ENCODE measurements at regions not wholly inside any gene's neighbourhood (a gene's known extent, or its start where the extent isn't known, plus 50 kb on each side); places are given as distances from the start of the nearest gene placed in this dataset.
A peak's percentile ranks its signal among the peaks of the same experiment; 100 is the strongest.

GRCh38 chr1:173107696-173108095, 57.0 kb upstream of the TNFSF18 start:
- no peaks in the 10 kb centered on the region for H3K27me3 ChIP-seq (ENCODE audit: insufficient read depth, low read length, poor library complexity)
- no peak overlapping the region for H2BK15ac ChIP-seq (replicated peaks; ENCODE audit: low read depth)
- no peak for DNase-seq
- no peaks in the 10 kb centered on the region for H3K4me1 ChIP-seq (ENCODE audit: control insufficient read depth, low read depth, low read length)
- no peak overlapping the region for H3K4me2 ChIP-seq (ENCODE audit: low read length)
- H3K36me3 ChIP-seq (ENCODE audit: control insufficient read depth, insufficient read depth, low read length) = no peaks in the 10 kb centered on the region
- no peak overlapping the region for H4K8ac ChIP-seq (ENCODE audit: low read depth, low read length)
- H3K4me3 ChIP-seq (ENCODE audit: low read length) = no peak overlapping the region
- no peaks in the 10 kb centered on the region for H3K79me2 ChIP-seq (ENCODE audit: control insufficient read depth, insufficient read depth, low read length)
- no peak overlapping the region for H2AK5ac ChIP-seq (ENCODE audit: low read length)
- no peak overlapping the region for H3K4ac ChIP-seq (ENCODE audit: low read depth, low read length)
- WGBS (ENCODE audit: extremely low coverage, insufficient coverage, low lambda C conversion rate) = no CpG with 5 or more reads among the region's 2 CpGs
- no peak overlapping the region for H4K5ac ChIP-seq (ENCODE audit: low read length)
- no peak overlapping the region for H3K9ac ChIP-seq (ENCODE audit: low read length)
- no peak overlapping the region for H3K23ac ChIP-seq (ENCODE audit: low read length)
- no peak overlapping the region for H2BK120ac ChIP-seq (ENCODE audit: low read depth, low read length)
- H2BK5ac ChIP-seq (ENCODE audit: low read length) = no peak overlapping the region
- no peak overlapping the region for H3K18ac ChIP-seq (ENCODE audit: low read length)
- no peak overlapping the region for H3K56ac ChIP-seq (ENCODE audit: low read length)
- H3K27ac ChIP-seq (ENCODE audit: low read depth, low read length) = no peak overlapping the region
- no peaks in the 10 kb centered on the region for H3K79me1 ChIP-seq (ENCODE audit: low read length)

- no peak overlapping the region for H4K8ac ChIP-seq (ENCODE audit: low read depth, low read length)
- WGBS (ENCODE audit: extremely low coverage, insufficient coverage, low lambda C conversion rate) = no CpG with 5 or more reads among the region's 2 CpGs
- no peak overlapping the region for H3K4me2 ChIP-seq (ENCODE audit: low read length)
- no peaks in the 10 kb centered on the region for H3K36me3 ChIP-seq (ENCODE audit: control insufficient read depth, insufficient read depth, low read length)
- H2BK5ac ChIP-seq (ENCODE audit: low read length) = no peak overlapping the region
- H3K23ac ChIP-seq (ENCODE audit: low read length) = no peak overlapping the region
- H2BK120ac ChIP-seq (ENCODE audit: low read depth, low read length) = no peak overlapping the region
- H3K27ac ChIP-seq (ENCODE audit: low read depth, low read length) = no peak overlapping the region
- no peak overlapping the region for H3K56ac ChIP-seq (ENCODE audit: low read length)
- H3K18ac ChIP-seq (ENCODE audit: low read length) = no peak overlapping the region
- no peak overlapping the region for H3K9ac ChIP-seq (ENCODE audit: low read length)
- no peak overlapping the region for H3K4ac ChIP-seq (ENCODE audit: low read depth, low read length)
- no peak overlapping the region for H4K5ac ChIP-seq (ENCODE audit: low read length)
- H2AK5ac ChIP-seq (ENCODE audit: low read length) = no peak overlapping the region
- H3K79me1 ChIP-seq (ENCODE audit: low read length) = no peaks in the 10 kb centered on the region
- no peaks in the 10 kb centered on the region for H3K4me1 ChIP-seq (ENCODE audit: control insufficient read depth, low read depth, low read length)
- no peak overlapping the region for H3K4me3 ChIP-seq (ENCODE audit: low read length)
- H3K79me2 ChIP-seq (ENCODE audit: control insufficient read depth, insufficient read depth, low read length) = no peaks in the 10 kb centered on the region
- H3K27me3 ChIP-seq (ENCODE audit: insufficient read depth, low read length, poor library complexity) = no peaks in the 10 kb centered on the region
- no peak overlapping the region for H2BK15ac ChIP-seq (replicated peaks; ENCODE audit: low read depth)
- peak; percentile 11 for DNase-seq
These were observed 52.3 kb upstream of the TNFSF18 start for GRCh38 chr1:173103006-173103405.

- Histone ChIP-seq H2BK5ac (ENCODE audit: low read length) (no peak overlapping the region), H3K4ac (ENCODE audit: low read depth, low read length) (no peak overlapping the region), H3K18ac (ENCODE audit: low read length) (no peak overlapping the region), H3K23ac (ENCODE audit: low read length) (no peak overlapping the region), H3K4me3 (ENCODE audit: low read length) (no peak overlapping the region), H3K4me1 (ENCODE audit: control insufficient read depth, low read depth, low read length) (no peaks in the 10 kb centered on the region), H2BK15ac (replicated peaks; ENCODE audit: low read depth) (no peak overlapping the region), H3K36me3 (ENCODE audit: control insufficient read depth, insufficient read depth, low read length) (no peaks in the 10 kb centered on the region), H2BK120ac (ENCODE audit: low read depth, low read length) (no peak overlapping the region), H3K79me2 (ENCODE audit: control insufficient read depth, insufficient read depth, low read length) (no peaks in the 10 kb centered on the region), H3K9ac (ENCODE audit: low read length) (no peak overlapping the region), H3K27me3 (ENCODE audit: insufficient read depth, low read length, poor library complexity) (no peaks in the 10 kb centered on the region), H4K8ac (ENCODE audit: low read depth, low read length) (no peak overlapping the region), H4K5ac (ENCODE audit: low read length) (no peak overlapping the region), H3K79me1 (ENCODE audit: low read length) (no peaks in the 10 kb centered on the region), H3K27ac (ENCODE audit: low read depth, low read length) (no peak overlapping the region), H2AK5ac (ENCODE audit: low read length) (no peak overlapping the region), H3K4me2 (ENCODE audit: low read length) (no peak overlapping the region), H3K56ac (ENCODE audit: low read length) (no peak overlapping the region)
- WGBS (ENCODE audit: extremely low coverage, insufficient coverage, low lambda C conversion rate) = no CpG with 5 or more reads among the region's 1 CpG
- DNase-seq = no peak
These were observed 50.8 kb upstream of the TNFSF18 start for GRCh38 chr1:173101589-173101988.

- Histone ChIP-seq H3K4me2 (ENCODE audit: low read length) (no peak overlapping the region), H2BK120ac (ENCODE audit: low read depth, low read length) (no peak overlapping the region), H3K23ac (ENCODE audit: low read length) (no peak overlapping the region), H3K9ac (ENCODE audit: low read length) (no peak overlapping the region), H3K56ac (ENCODE audit: low read length) (no peak overlapping the region), H4K5ac (ENCODE audit: low read length) (no peak overlapping the region), H2AK5ac (ENCODE audit: low read length) (no peak overlapping the region), H3K4me1 (ENCODE audit: control insufficient read depth, low read depth, low read length) (no peaks in the 10 kb centered on the region), H3K4me3 (ENCODE audit: low read length) (no peak overlapping the region), H2BK5ac (ENCODE audit: low read length) (no peak overlapping the region), H4K8ac (ENCODE audit: low read depth, low read length) (no peak overlapping the region), H3K18ac (ENCODE audit: low read length) (no peak overlapping the region), H2BK15ac (replicated peaks; ENCODE audit: low read depth) (no peak overlapping the region), H3K79me1 (ENCODE audit: low read length) (no peaks in the 10 kb centered on the region), H3K36me3 (ENCODE audit: control insufficient read depth, insufficient read depth, low read length) (no peaks in the 10 kb centered on the region), H3K4ac (ENCODE audit: low read depth, low read length) (no peak overlapping the region), H3K27ac (ENCODE audit: low read depth, low read length) (no peak overlapping the region), H3K79me2 (ENCODE audit: control insufficient read depth, insufficient read depth, low read length) (no peaks in the 10 kb centered on the region), H3K27me3 (ENCODE audit: insufficient read depth, low read length, poor library complexity) (no peaks in the 10 kb centered on the region)
- no CpG with 5 or more reads among the region's 1 CpG for WGBS (ENCODE audit: extremely low coverage, insufficient coverage, low lambda C conversion rate)
- DNase-seq = no peak
These were observed 49.9 kb upstream of the TNFSF18 start for GRCh38 chr1:173100476-173101107.
